Activated CD4-positive, alpha-beta T cell treated with anti-CD3 and anti-CD28 coated beads, Interleukin-2, amount 50 U/mL, for 48 hours (primary cell): ENCODE measurements at regions not wholly inside any gene's neighbourhood (a gene's known extent, or its start where the extent isn't known, plus 50 kb on each side); places are given as distances from the start of the nearest gene placed in this dataset.

Source experiments
- DNase-seq, 2 experiments: peaks; one replicate each; pipeline ENCODE4 v3.0.0-alpha.2; 2020

GRCh38 chr3:31357451-31357850 is 175.3 kb upstream of the STT3B start:
- no peak for DNase-seq

GRCh38 chr3:31358473-31359070 is 174.2 kb upstream of the STT3B start:
- DNase-seq = no peak

GRCh38 chr3:31361371-31362273 is 171.1 kb upstream of the STT3B start:
- no peak for DNase-seq

GRCh38 chr3:31364188-31364587 is 168.5 kb upstream of the STT3B start:
- no peak for DNase-seq

- DNase-seq = no peak
These were observed 168.0 kb upstream of the STT3B start for GRCh38 chr3:31364711-31365110.

GRCh38 chr3:31367518-31367917 is 165.2 kb upstream of the STT3B start:
- DNase-seq = no peak

GRCh38 chr3:31369637-31370379 is 162.9 kb upstream of the STT3B start:
- DNase-seq = no peak

- DNase-seq = no peak
These were observed 162.4 kb upstream of the STT3B start for GRCh38 chr3:31370380-31370666.

- no peak for DNase-seq
These were observed 162.0 kb upstream of the STT3B start for GRCh38 chr3:31370681-31371080.

- DNase-seq = no peak
These were observed 161.1 kb upstream of the STT3B start for GRCh38 chr3:31371484-31372177.

GRCh38 chr3:31373681-31374080 is 159.0 kb upstream of the STT3B start:
- DNase-seq = no peak

- DNase-seq = no peak
These were observed 155.6 kb upstream of the STT3B start for GRCh38 chr3:31377045-31377642.

GRCh38 chr3:31378231-31378630 is 154.5 kb upstream of the STT3B start:
- DNase-seq = no peak

- DNase-seq = no peak
These were observed 153.1 kb upstream of the STT3B start for GRCh38 chr3:31379598-31379997.

GRCh38 chr3:31382856-31383255 is 149.9 kb upstream of the STT3B start:
- no peak for DNase-seq

GRCh38 chr3:31384117-31384516 is 148.6 kb upstream of the STT3B start:
- DNase-seq = no peak

- no peak for DNase-seq
These were observed 142.8 kb upstream of the STT3B start for GRCh38 chr3:31389939-31390338.

GRCh38 chr3:31390466-31390865 is 142.3 kb upstream of the STT3B start:
- no peak for DNase-seq

GRCh38 chr3:31391150-31391549 is 141.6 kb upstream of the STT3B start:
- no peak for DNase-seq

- DNase-seq = no peak
These were observed 140.2 kb upstream of the STT3B start for GRCh38 chr3:31392568-31392967.

GRCh38 chr3:31399271-31399670 is 133.5 kb upstream of the STT3B start:
- DNase-seq = no peak

- no peak for DNase-seq
These were observed 130.6 kb upstream of the STT3B start for GRCh38 chr3:31402117-31402516.

- no peak for DNase-seq
These were observed 129.5 kb upstream of the STT3B start for GRCh38 chr3:31403197-31403596.
